HG03139 (cell line): ENCODE measurements at regions not wholly inside any gene's neighbourhood (a gene's known extent, or its start where the extent isn't known, plus 50 kb on each side); places are given as distances from the start of the nearest gene placed in this dataset.

ENCODE experiments used
- ATAC-seq: cut with Tn5 transposase; IDR thresholded peaks from one replicate; pipeline ENCODE4 v1.9.1; 2021; ENCODE audit not compliant: unreplicated experiment

DNA sequence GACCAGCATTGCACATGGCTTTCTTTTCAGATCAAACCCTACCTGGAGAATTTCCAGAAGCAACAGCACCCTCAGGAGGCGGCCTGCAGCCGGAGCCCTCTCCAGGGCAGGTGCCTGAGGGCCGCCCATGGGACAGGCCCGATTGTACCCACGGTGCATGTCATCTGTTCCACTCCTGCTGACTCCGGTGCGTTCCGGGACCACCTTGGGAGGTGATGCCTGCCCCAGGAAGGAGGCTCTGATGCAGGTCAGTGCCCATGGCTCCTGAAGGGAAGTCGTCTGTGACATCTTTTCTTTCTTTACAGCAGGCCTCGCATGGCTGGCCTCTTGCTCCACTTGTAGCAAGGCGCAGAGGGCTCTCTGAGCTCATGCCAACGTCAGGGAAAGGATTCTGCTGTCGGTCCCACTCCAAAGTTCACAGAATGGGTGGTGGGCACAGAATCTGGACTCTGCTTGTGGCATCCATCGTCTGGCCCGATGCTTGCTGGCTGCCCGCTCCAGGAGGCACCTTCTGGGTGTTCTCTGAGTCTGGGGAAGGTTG, 160.7 kb upstream of the RTL1 start:
- no peak for ATAC-seq

DNA sequence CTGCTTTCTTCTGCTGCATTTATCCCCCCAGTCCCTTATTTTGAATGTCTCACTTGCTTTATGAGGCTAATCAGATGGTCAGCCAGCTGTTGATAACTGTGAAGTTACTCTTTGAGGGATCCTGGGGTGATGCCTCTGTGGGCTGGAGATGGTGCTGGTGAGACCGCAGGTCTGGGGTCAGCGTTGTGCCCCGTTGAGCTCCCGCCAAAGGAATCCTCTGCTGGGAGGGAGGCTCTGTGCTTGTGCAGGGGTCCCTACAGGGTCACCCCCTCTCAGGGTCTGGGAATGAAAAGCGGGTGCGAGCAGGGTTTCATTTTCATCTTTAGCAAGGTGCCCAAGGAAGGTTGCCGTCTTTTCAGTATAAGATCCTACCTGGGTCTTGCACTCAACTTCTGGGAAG, 161.2 kb upstream of the RTL1 start:
- no peak for ATAC-seq

DNA sequence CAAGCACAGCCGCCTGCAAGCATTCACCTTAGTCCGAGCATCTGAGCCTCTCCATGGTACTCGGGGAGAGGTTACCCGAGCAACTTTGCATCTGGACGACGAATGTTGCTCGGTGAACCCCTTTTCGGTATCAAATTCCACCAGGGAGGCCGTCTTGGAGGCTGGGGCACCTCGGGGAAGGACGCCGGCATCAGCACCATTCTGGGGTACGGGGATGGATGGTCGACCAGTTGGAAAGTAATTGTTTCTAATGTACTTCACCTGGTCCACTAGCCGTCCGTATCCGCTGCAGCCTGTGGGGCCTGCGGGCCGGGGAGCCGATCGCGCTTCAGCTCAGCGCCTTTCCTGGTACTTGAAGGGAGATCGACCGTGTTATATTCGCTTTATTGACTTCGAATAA, 161.7 kb upstream of the RTL1 start:
- ATAC-seq: no peak

DNA sequence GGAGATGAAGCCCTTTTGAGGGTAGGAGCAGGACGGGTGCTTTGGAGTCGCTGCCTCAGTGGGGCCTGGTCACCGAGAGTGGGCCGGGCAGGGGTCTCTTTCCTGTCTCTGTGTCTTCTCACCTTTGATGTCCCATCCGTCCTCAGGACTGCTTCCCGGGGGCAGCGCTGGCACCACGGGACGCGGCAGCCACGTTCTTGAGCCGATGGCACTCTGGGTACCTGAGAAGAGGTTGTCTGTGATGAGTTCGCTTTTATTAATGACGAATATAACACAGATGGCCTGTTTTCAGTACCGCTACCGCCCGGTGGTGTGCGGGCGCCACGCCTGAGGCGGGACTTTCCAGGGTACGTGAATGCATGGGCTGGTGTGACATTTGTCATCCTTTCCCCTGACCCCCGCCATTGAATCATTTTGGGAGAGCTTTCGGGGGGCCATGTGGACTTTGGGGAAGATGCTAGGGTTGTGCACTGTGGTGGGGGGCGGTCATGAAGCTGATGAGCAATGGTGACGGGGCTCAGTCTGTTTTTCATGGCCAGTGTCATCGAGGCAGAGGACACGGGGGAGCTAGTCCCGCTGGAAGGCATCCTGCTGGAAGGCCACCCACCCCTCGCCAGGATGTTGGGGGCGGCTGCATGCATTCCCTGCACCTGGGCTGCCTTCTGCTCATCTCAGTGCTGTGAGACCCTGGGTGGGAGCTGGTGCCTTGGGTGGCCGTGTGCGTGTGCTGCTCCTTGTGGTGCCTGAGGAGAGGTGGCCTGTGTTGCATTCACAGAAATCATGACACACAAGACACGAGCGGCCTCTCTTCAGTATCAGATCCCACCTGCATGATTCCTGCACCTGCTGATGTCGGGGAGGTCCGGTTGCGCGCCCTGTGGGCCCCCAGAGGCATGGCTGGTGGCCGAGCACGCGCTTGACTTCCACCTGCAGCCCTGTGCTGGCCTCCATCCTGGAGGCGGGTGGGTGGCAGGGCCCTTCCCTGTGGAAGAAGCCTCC, 162.5 kb upstream of the RTL1 start:
- no peak for ATAC-seq

DNA sequence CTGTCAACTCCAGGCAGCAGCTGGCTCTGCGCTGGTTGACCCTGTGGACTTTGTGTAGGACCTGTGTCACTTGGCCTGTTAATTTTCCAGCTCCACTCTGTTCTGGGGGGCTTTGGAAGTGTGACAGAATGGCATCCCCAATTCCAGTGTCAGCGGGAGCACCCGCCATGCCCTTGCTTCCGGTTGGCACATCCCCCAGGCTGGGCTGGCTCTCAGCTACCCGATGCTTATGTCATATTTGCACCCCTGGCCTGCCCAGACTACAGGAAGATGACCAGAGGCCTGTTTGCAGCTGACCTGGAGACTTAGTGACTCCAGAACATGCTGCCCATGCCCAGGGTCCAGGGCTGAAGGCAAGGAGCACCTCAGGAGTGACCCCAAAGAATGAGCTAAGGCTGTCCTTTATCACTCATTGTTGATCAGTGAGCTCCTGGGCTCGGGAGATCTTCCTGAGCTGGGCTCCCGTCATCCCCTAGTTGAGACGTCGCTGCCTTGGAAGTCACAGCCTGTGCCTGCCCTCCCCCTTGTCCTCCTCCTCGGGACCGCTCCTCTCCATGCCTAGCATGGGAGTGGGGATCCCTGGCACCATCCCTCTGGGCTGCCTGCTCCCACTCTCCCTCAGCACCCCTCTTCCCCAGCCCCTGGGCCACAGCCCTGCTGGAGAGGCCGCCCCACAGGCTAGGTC, 163.4 kb upstream of the RTL1 start:
- ATAC-seq: no peak

DNA sequence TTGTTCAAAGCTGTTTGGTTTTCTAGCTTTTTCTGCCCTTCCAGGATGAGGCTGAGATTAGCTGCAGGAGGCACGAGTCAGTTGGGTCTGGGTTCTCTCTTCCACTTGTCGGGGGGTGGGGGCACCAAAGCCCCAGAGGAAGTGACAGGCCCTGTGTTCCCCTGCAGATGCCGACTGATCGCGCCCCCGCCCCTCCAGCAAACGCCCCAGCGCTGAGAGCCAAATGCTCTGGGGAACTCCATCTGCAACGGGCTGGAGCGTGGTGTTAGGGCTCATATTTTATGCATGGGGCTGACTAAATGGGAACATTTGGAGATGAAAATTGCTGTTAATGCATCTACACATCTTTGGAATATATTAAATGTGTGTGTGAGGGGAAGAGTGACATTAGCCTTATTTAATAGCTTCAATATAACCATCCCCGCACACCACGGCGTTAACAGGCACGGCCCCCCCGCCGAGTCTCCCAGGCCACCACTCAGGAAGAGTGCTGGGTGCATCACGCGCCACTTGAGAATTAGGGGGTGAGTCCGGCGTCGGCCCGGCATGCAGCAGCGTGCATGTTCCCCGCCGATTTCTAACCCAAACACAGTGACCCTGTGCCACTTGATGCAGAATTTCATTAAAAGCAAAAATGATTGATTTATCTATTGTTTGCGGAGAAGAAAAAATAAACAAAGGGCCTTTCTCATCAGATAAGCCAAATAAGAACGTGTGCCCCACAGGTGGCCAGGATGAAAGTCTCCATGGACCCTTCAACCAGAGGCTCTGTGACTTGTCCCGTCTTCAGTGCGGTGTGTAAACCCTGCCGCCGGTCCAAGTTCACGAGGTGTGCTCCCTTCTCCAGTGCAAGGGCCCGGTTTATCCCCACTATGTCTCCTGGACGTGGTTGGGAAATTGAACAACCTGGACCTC, 165.0 kb upstream of the RTL1 start:
- no peak for ATAC-seq

DNA sequence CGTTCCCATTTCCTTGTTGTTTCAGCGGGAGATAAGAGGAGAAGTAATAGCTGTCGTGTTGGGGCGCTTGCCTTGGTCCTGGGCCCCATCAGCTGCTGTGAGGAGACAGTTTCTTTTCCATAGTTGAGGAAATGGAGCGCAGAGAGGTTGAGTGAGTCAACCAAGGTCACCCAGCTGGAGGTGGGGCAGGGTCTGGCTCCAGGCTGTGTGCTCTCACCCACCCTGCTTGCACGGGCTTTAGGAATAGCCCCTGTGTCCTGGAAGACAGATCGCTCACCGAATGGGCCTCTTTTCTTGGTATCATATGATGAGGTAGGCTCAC, 165.7 kb upstream of the RTL1 start:
- no peak for ATAC-seq

DNA sequence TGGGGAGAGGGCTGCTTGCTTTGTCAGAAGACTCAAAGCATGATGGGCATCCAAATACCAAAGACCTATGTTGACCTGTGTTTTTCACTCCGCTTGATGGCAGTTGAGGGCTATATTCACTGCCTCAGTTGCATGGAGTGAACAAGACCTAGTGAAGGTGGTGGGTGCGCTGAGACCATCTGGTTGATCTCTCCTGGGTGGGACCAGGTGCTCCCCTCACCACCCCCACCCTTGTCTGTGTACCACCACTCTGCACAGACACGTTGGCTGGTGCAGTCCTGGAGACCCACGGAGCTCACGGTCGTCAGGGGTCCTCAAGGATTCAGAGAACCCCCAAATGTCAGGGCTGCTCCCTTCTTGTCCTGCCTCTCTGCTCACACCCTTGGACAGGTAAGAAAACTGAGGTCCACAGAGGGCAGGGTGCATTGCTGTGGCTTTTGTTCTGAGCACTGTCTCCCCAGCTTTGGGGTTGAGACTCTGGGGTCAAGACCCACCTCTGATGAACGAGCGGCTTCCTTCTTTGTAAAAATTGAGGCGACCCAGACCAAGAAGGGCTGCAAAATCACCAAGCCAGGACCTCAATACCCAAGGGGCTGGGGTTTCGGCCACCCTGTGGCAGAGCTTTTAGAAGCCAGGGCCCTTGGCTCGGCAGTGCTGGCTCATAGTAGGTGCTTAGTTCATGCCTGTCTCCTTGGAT, 166.3 kb upstream of the RTL1 start:
- ATAC-seq: no peak

DNA sequence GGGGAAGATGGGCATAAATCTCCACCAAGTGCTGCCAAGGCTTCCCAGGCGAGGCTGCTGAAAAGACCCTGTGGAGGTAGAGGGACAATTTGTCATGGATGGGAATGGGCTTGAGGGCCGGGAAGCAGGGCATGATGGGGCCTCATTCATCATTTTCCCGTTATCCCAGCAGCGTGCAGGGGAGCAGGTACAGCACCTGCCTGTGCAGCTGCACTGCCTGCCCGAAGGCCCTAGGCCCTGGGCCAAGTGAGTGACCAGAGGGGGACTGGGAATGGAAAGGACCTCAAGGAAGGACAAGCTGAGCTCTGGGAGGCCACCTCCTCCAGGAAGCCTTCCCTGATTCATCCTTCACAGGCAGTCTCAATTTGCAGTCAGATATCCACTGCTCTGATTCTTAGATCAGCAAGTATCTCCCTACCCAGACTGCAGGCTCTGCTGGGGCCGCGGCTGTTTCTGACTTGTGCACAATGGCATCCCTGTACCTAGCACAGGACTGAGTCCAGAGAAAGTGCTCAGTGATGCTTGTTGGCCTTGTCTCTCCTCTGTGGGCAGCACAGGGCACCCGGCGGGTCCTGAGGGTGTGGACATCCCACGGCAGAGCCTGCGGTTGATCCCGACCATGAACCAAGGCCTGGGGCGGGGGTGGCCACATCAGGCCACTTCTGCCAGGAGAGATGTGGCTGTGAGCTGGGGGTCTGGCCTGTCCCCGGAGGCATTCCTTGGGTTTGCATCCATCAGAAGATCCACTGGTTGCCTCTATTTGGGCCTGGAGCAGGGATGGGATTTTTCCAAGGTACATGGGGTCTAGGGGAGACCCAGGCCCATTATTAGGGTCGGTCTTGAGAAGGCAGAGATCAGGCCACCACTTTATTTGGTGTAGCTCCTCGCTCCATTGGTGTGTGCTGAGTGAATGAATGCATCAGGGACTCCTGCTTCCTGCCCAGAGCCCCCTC, 167.3 kb upstream of the RTL1 start:
- ATAC-seq: no peak

DNA sequence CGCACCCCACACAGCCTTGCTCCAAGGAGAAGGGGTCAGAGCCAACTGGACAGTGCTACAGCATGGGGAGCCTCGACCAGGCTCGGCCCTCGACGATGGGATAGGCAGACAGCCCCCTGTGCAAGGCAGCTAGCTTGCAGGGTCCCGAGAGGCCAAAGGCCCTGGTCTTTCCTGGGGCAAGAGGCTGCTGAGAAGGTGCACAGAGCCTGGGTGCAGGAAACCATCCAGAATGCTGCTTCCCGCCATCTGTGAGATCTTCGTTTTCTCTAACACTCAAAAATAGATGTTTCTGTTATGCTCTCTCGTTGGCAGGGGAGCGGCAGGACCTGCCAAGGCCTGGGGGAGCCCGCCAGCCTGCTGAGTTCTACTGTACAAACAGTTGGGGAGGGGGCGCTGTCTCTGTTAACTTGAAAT, 168.0 kb upstream of the RTL1 start:
- no peak for ATAC-seq

DNA sequence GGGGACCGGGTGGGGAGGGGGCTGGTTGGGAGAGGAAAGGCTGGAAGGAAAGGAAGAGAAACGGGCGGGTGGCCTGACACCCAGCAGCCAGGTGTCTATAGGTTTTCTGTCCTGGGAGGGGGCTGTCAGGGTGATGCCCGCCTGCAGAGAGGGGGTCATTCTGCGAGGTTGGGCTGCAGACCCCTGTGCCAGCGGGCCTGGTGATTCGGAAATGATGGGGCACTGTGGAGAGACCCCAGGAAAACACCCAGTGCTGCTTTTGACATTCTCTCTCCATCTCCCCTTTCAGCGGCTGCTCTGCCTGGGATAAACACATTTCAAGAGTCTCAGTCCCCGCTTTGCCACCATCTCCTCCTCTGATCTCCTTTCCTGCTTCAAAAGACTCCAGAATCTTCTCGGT, 168.5 kb upstream of the RTL1 start:
- ATAC-seq: no peak

DNA sequence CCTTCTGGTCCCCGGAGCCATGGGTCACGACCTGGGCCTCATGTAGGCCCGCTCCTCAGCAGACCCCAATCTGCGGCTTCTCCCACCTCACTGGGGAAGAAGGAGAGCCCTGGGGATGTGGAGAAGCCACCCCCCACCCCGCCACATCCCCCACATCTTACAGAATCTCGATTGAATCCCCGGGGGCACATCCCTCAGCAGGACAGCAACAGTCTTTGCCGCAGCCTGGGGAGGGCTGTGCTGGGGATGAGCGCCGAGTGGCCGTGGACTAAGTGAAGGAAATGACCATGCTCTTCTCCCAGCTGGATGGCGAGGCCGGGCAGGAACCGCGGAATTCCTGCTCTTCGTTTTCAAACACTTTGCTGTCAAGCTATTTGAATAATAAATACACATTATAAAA, 169.0 kb upstream of the RTL1 start:
- no peak for ATAC-seq

DNA sequence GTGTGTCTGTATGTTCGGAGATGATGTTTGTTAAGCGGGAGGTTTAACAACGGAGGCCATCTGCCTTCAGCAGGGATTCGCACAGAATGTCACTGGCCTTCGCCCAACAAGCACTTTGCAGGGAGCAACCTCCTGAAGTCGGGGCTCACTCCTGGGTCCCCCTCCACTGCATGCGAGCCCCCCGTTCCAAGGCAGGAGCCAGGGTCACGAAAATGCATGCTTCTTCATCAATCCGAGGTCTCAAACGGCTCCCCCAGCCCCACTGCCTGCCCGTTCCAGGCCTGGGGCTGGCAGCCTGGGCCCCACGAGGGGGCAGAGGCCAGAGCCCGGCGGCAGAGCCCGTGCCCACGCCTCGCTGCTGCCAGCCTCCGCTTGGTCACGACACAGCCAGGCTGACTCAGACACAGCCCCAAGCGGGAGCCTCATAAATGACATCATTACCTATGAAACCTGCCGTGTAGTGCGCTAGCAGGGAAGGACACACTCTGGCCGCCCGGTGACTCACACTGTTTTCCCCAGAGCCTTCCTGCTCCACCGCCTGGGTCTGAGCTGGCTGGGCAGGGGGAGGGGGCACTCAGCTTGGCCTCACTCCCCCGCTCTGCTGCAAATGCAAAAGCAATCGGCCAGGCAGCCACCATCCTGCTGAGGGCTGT, 169.5 kb upstream of the RTL1 start:
- peak; percentile 84 for ATAC-seq

DNA sequence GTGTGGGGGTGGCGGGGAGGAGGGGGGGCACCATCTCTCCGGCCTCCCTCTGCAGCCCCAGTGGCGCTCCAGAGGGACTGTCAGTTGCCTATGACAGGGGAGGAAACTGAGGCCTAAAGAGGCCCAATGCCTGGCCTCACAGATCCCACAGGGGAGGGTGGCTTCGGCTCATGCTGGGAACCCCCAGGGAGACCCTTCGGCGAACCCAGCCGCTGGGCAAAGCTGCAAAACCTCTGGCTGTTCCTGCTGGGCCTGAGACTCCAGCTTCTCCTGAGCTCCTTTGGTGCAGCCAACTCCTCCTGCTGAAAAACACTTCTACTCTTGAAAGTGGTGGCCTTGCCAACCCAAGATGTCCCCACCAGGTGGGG, 170.1 kb upstream of the RTL1 start:
- no peak for ATAC-seq

DNA sequence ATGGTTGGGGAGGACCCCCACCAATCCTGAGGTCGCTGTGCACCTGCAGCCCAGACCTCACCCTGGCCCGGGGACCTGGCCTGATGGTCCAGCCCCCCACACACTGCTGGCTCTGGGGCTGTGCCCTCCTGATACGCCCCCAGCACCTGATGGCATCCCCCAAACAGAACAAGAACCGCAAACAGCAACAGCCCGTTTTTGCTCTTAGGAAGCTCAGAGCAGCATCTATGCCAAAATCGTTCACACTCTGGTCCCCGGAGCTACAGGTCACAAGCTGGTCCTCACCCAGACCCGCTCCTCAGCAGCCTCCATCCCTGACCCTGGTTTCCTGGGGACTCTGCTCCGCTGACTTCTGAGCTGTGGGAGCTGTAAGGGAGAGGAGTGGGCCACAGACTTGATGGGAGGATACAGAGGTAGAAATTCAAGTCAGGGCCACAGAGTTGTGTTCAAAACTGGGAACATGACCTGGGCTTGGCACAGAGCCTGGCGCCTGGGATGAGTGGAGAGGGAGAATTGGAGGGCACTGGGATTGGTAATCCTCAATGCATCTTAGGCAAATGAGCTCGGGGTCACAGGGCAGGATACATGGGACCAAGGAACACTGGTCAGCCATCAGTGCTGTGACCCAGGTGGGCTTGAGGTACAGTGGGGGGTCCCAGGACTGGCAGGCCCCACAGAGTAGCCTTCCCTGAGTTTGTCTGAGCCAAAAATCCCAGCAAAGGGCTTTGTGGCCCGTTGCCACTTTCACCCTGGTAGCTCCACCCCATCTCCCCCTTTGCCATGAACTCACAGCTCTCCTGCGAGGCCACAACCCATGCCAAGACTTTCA, 170.9 kb upstream of the RTL1 start:
- ATAC-seq: no peak

DNA sequence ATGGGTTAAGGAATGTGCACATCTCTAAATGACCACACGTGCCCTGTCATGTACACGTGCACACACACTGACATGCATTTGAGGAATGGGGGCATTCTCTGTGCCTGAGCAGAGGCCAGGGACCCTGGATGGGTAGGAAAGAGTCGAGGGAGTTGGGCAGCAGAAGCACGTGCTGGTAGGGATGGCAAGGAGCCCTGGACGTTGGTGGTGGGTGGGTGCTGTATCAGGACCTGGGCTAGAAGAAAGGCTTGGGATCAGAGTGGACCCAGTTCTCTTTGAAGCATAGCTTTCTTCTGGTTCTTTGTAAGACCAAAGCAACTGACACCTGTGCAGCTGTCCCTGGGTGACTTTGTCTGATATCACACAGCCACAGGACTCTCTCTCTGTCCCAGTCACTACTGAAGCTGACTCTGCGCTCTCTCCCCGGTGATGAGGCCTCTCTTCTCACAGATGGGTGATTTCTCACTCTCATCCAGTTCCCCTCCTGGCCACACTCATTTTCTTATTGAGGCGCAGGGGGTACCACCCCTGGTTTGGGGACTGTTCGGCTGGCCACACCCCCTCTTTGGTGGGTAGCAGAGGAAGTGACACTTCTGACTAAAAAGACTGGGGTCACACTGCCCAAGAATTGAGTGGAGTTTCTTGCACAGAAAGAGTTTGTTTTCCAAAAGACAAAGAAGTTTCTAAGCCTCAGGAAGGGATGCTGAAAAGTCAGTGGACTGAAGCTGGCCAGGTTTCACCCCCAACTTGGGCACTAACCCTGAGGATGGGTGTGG, 171.7 kb upstream of the RTL1 start:
- ATAC-seq: no peak

DNA sequence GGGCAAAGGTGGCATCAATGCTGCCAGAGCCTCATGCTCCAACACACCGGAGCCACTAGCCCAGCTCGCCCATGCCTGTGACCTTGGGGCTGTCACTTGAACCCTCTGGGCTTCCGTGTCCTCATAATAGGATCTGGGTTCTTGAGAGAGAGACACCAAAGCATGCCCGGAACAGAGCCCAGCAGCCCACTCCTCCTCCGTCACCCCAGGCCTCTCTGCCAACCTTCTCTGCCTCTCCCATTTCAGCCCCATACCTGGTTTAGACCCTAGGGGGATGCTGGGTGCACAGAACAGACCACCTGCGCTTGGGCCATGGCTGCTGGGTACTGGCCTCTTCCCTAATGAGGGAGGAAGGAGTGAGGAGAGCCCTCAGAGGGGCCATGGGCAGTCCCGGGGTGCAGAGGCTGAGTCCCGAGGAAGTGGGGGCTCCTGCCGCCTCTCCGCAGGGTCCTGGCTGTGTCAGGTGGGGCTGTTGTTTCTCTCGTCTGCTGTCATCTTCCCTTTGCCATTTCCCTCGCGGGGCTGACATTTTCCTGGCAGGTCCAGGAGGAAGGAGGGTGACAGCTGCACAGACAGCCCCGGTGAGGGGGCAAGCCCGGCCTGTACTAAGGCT, 172.4 kb upstream of the RTL1 start:
- ATAC-seq: no peak
